WI38 (cell line): ENCODE measurements at regions not wholly inside any gene's neighbourhood (a gene's known extent, or its start where the extent isn't known, plus 50 kb on each side); places are given as distances from the start of the nearest gene placed in this dataset.
"Not testable (repeated sequence)": the region's sequence is repeated elsewhere in the genome, so short reads cannot be mapped to it uniquely, and the experiment has no call there.

Source experiments
- H3K4me3 ChIP-seq: 2 replicates; pipeline ENCODE4 v1.5.1; 2011; ENCODE audit warnings: low read depth, mild to moderate bottlenecking, control low read depth, low read length
- CTCF ChIP-seq: IDR thresholded peaks from 2 replicates; pipeline ENCODE4 v1.5.1; 2012; ENCODE audit warnings: low read depth, mild to moderate bottlenecking, control low read depth, low read length

- H3K4me3 ChIP-seq = no peak overlapping the region
- no peak for TF ChIP-seq CTCF
Measured at GRCh38 chr6:2579804-2580570, 170.7 kb downstream of the MYLK4 start.

DNA sequence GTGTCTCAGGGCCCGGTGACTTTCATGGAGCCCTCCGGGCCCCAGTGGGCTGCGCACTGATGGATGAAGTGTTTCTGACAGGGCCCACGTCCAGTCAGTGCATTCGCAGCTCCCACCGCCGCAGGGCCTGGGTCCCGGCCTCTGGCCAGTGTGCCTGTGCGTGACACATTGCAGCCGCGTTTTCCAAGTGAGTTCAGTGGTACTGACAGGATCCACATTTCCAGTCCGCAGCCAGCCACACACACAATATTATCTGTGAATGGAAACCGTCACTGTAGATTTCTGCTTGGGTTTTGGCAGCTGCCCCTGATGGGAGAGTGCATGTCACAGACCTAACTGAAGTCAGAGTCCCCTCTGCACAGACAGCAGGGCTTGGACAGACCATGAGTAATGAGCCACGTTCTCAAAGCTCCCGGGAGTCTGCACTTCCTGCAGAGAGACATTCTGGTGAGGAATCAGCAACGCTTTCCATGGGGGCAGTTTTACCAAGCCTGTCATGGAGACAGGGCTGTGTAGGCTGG is 171.4 kb downstream of the MYLK4 start:
- H3K4me3 ChIP-seq = no peak overlapping the region
- TF ChIP-seq CTCF = no peak

GRCh38 chr6:2578767-2579166 is 172.0 kb downstream of the MYLK4 start:
- H3K4me3 ChIP-seq = no peak overlapping the region
- TF ChIP-seq CTCF = no peak

DNA sequence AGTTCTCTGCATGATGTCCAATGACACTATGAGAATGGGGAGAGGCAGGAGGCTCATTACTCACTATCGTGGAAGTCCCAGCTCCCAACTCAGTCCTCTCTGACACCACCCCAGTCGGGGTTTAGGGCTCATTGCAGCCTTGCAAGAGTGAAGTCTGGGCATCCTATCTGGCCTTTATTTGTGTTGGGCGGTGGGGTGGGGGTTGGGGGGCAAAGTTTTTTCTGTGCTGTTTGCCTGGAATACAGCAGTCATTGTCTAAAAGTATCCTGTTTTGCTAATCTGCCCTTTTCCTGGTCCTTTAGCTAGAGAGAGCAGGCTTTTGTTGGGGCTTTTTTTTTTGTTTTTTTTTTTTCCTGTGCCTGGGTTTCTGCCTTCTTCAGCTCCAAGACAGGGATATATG is 174.2 kb downstream of the MYLK4 start:
- H3K4me3 ChIP-seq = no peak overlapping the region
- no peak for TF ChIP-seq CTCF

DNA sequence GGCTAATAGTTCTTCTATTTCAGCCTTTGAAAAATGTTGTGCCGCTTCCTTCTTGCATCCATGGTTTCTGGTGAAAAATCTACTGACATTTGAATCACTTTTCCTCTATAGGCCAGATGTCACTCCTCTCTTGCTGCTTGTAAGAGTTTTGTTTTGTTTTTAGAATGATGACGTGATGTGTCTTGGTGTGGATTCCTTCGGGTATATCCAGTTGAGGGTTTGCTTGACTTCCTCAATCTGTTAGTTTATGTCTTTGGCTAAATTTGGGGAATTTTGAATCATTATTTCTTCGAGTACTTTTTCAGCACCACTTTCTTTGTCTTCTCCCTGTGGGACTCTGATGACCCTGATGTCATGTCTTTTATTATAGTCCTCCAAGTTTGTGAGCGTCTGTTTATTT is 175.5 kb downstream of the MYLK4 start:
- H3K4me3 ChIP-seq = no peak overlapping the region
- TF ChIP-seq CTCF = no peak

DNA sequence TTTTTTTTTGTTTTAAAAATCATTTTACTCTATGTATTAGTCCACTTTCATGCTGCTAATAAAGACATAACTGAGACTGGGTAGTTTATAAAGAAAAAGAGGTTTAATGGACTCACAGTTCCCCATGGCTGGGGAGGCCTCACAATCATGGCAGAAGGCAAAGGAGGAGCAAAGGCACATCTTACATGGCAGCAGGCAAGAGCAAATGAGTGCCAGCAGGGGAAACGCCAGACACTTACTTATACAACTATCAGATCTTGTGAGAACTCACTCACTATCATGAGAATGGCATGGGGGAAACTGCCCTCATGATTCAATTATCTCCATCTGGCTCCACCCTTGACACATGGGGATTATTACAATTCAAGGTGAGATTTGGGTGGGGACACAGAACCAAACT is 181.3 kb downstream of the MYLK4 start:
- H3K4me3 ChIP-seq = not testable (repeated sequence)

DNA sequence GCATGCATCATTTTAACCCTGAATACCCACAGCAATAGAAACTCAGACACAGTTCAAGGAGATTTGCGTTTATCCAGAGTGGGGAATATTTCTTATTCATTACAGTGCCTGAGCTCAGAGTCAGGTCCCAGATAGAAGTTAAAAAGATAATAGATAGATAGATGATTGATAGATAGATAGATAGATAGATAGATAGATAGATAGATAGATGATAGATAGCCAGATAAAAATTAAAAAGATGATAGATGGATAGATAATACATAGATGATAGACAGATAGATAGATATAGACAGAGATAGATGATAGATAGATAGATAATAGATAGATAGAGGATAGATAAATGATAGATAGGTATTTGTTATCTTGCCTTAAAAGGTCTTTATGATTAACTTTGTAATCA is 184.7 kb downstream of the MYLK4 start:
- no peak for TF ChIP-seq CTCF
- no peak overlapping the region for H3K4me3 ChIP-seq

- no peak for TF ChIP-seq CTCF
- no peak overlapping the region for H3K4me3 ChIP-seq
Measured at GRCh38 chr6:2565499-2565898, 185.2 kb downstream of the MYLK4 start.
